ENCODE measurements at regions not wholly inside any gene's neighbourhood (a gene's known extent, or its start where the extent isn't known, plus 50 kb on each side); places are given as distances from the start of the nearest gene placed in this dataset.

DNA sequence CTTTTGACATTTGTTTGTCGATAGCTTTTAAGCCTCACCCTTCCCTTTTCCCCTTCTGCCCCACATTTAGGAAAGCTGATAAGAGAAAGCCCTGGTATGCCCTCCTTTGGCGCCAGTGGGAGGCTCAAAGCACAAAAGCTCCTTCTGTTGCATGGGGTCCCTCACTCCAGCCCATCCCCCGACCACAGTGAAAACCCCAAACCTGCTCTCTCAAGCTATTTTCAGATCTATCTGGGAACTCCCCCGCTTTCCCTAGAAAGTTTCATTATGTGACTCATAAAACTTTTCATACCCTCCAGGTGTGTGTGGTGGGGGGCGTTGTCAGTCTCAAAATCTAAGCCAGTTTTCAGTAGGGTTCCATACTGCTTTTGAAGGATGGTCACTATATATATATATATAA lies 259.0 kb upstream of the PCDH7 start:
- TF ChIP-seq POLR2A (IDR thresholded peaks at IDR 0.05): no peak
- TF ChIP-seq, protein P1, sequence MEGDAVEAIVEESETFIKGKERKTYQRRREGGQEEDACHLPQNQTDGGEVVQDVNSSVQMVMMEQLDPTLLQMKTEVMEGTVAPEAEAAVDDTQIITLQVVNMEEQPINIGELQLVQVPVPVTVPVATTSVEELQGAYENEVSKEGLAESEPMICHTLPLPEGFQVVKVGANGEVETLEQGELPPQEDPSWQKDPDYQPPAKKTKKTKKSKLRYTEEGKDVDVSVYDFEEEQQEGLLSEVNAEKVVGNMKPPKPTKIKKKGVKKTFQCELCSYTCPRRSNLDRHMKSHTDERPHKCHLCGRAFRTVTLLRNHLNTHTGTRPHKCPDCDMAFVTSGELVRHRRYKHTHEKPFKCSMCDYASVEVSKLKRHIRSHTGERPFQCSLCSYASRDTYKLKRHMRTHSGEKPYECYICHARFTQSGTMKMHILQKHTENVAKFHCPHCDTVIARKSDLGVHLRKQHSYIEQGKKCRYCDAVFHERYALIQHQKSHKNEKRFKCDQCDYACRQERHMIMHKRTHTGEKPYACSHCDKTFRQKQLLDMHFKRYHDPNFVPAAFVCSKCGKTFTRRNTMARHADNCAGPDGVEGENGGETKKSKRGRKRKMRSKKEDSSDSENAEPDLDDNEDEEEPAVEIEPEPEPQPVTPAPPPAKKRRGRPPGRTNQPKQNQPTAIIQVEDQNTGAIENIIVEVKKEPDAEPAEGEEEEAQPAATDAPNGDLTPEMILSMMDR (IDR thresholded peaks at IDR 0.05): no peak

All from vagina (tissue), 2 donors.